ENCODE measurements at regions not wholly inside any gene's neighbourhood (a gene's known extent, or its start where the extent isn't known, plus 50 kb on each side); places are given as distances from the start of the nearest gene placed in this dataset.
A peak's percentile ranks its signal among the peaks of the same experiment; 100 is the strongest.

DNA sequence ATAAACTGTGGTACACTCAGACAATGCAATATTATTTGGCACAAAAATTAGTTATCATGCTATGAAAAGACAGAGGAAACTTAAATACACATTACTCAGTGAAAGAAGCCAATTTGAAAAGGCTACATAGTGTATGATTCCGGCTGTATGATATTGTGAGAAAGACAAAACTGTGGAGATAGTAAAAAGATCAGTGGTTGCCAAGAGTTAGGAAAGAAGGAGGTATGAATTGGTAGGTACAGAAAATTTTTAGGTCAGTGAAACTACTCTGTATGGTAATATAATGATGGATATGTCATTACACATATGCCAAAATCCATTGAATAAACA is 458.8 kb upstream of the CBLB start:
- peaks cover 0 to 10% (median 4%) of the 10 kb centered on the region in 5 experiments for H3K9me3 ChIP-seq (ENCODE audit: control extremely low read depth in 1 of 5, control insufficient read depth in 4 of 5, insufficient read depth in 2 of 5, low read depth in 1 of 5, low read length in 4 of 5)
- WGBS (ENCODE audit: insufficient coverage): no CpG with 5 or more reads among the region's 1 CpG
- no peaks in the 10 kb centered on the region for H3K36me3 ChIP-seq (ENCODE audit: control insufficient read depth in 4 of 4, insufficient read depth in 4 of 4, low read length in 3 of 4)
- ChIA-PET CTCF (no interaction called here), POLR2A (no interaction called here)
- H3K27ac ChIP-seq (ENCODE audit: insufficient read depth in 1 of 2, low read depth in 1 of 2, low read length in 2 of 2, poor library complexity in 1 of 2, severe bottlenecking in 2 of 2): no peak overlapping the region
- no peaks in the 10 kb centered on the region for H3K27me3 ChIP-seq (replicated peaks in 2 of 5; ENCODE audit: control insufficient read depth in 4 of 5, insufficient read depth in 5 of 5, low read length in 4 of 5)
- no peak overlapping the region for H3K4me3 ChIP-seq (ENCODE audit: control insufficient read depth in 1 of 7, extremely low read depth in 1 of 7, insufficient read depth in 4 of 7, low read depth in 2 of 7, low read length in 6 of 7)
- DNase-seq: no peak
- no peaks in the 10 kb centered on the region for H3K4me1 ChIP-seq (ENCODE audit: control extremely low read depth in 1 of 4, control insufficient read depth in 4 of 4, insufficient read depth in 4 of 4, low read length in 3 of 4)

GRCh38 chr3:106328224-106328623 is 459.4 kb upstream of the CBLB start:
- no peak for DNase-seq
- Histone ChIP-seq H3K36me3 (ENCODE audit: control insufficient read depth in 4 of 4, insufficient read depth in 4 of 4, low read length in 3 of 4) (no peaks in the 10 kb centered on the region), H3K4me1 (ENCODE audit: control extremely low read depth in 1 of 4, control insufficient read depth in 4 of 4, insufficient read depth in 4 of 4, low read length in 3 of 4) (no peaks in the 10 kb centered on the region), H3K27ac (ENCODE audit: insufficient read depth in 1 of 2, low read depth in 1 of 2, low read length in 2 of 2, poor library complexity in 1 of 2, severe bottlenecking in 2 of 2) (no peak overlapping the region), H3K27me3 (replicated peaks in 2 of 5; ENCODE audit: control insufficient read depth in 4 of 5, insufficient read depth in 5 of 5, low read length in 4 of 5) (no peaks in the 10 kb centered on the region), H3K4me3 (ENCODE audit: control insufficient read depth in 1 of 7, extremely low read depth in 1 of 7, insufficient read depth in 4 of 7, low read depth in 2 of 7, low read length in 6 of 7) (no peak overlapping the region), H3K9me3 (ENCODE audit: control extremely low read depth in 1 of 5, control insufficient read depth in 4 of 5, insufficient read depth in 2 of 5, low read depth in 1 of 5, low read length in 4 of 5) (peaks cover 0 to 10% (median 4%) of the 10 kb centered on the region in 5 experiments)
- ChIA-PET CTCF (no interaction called here), POLR2A (no interaction called here)
- WGBS (ENCODE audit: insufficient coverage): 100% methylated on average over 1 of the region's 2 CpGs

GRCh38 chr3:106329521-106329920 is 460.7 kb upstream of the CBLB start:
- peaks cover 0 to 3% (median 2%) of the 10 kb centered on the region in 5 experiments for H3K9me3 ChIP-seq (ENCODE audit: control extremely low read depth in 1 of 5, control insufficient read depth in 4 of 5, insufficient read depth in 2 of 5, low read depth in 1 of 5, low read length in 4 of 5)
- H3K36me3 ChIP-seq (ENCODE audit: control insufficient read depth in 4 of 4, insufficient read depth in 4 of 4, low read length in 3 of 4): no peaks in the 10 kb centered on the region
- no peaks in the 10 kb centered on the region for H3K27me3 ChIP-seq (replicated peaks in 2 of 5; ENCODE audit: control insufficient read depth in 4 of 5, insufficient read depth in 5 of 5, low read length in 4 of 5)
- no peak overlapping the region for H3K27ac ChIP-seq (ENCODE audit: insufficient read depth in 1 of 2, low read depth in 1 of 2, low read length in 2 of 2, poor library complexity in 1 of 2, severe bottlenecking in 2 of 2)
- ChIA-PET POLR2A (no interaction called here), CTCF (no interaction called here)
- H3K4me3 ChIP-seq (ENCODE audit: control insufficient read depth in 1 of 7, extremely low read depth in 1 of 7, insufficient read depth in 4 of 7, low read depth in 2 of 7, low read length in 6 of 7): no peak overlapping the region
- peaks cover 0 to 9% (median 6%) of the 10 kb centered on the region in 4 experiments for H3K4me1 ChIP-seq (ENCODE audit: control extremely low read depth in 1 of 4, control insufficient read depth in 4 of 4, insufficient read depth in 4 of 4, low read length in 3 of 4)
- no CpG with 5 or more reads among the region's 3 CpGs for WGBS (ENCODE audit: insufficient coverage)
- DNase-seq: no peak

GRCh38 chr3:106331636-106332035 is 462.8 kb upstream of the CBLB start:
- no peak for DNase-seq
- Histone ChIP-seq H3K27me3 (replicated peaks in 2 of 5; ENCODE audit: control insufficient read depth in 4 of 5, insufficient read depth in 5 of 5, low read length in 4 of 5) (no peaks in the 10 kb centered on the region), H3K36me3 (ENCODE audit: control insufficient read depth in 4 of 4, insufficient read depth in 4 of 4, low read length in 3 of 4) (no peaks in the 10 kb centered on the region), H3K27ac (ENCODE audit: insufficient read depth in 1 of 2, low read depth in 1 of 2, low read length in 2 of 2, poor library complexity in 1 of 2, severe bottlenecking in 2 of 2) (no peak overlapping the region), H3K4me3 (ENCODE audit: control insufficient read depth in 1 of 7, extremely low read depth in 1 of 7, insufficient read depth in 4 of 7, low read depth in 2 of 7, low read length in 6 of 7) (no peak overlapping the region), H3K9me3 (ENCODE audit: control extremely low read depth in 1 of 5, control insufficient read depth in 4 of 5, insufficient read depth in 2 of 5, low read depth in 1 of 5, low read length in 4 of 5) (peaks cover 0 to 1% (median 0%) of the 10 kb centered on the region in 5 experiments), H3K4me1 (ENCODE audit: control extremely low read depth in 1 of 4, control insufficient read depth in 4 of 4, insufficient read depth in 4 of 4, low read length in 3 of 4) (peaks cover 0 to 10% (median 8%) of the 10 kb centered on the region in 4 experiments)
- ChIA-PET POLR2A (no interaction called here), CTCF (interaction anchor here (1.2 kb wide), 1 partner anchor 278 kb away, joined by 3 read pairs; no protein-coding TSS in a partner anchor)

GRCh38 chr3:106332129-106332528 is 463.3 kb upstream of the CBLB start:
- Histone ChIP-seq H3K27me3 (replicated peaks in 2 of 5; ENCODE audit: control insufficient read depth in 4 of 5, insufficient read depth in 5 of 5, low read length in 4 of 5) (no peaks in the 10 kb centered on the region), H3K4me3 (ENCODE audit: control insufficient read depth in 1 of 7, extremely low read depth in 1 of 7, insufficient read depth in 4 of 7, low read depth in 2 of 7, low read length in 6 of 7) (no peak overlapping the region), H3K4me1 (ENCODE audit: control extremely low read depth in 1 of 4, control insufficient read depth in 4 of 4, insufficient read depth in 4 of 4, low read length in 3 of 4) (peaks cover 0 to 10% (median 8%) of the 10 kb centered on the region in 4 experiments), H3K27ac (ENCODE audit: insufficient read depth in 1 of 2, low read depth in 1 of 2, low read length in 2 of 2, poor library complexity in 1 of 2, severe bottlenecking in 2 of 2) (no peak overlapping the region), H3K9me3 (ENCODE audit: control extremely low read depth in 1 of 5, control insufficient read depth in 4 of 5, insufficient read depth in 2 of 5, low read depth in 1 of 5, low read length in 4 of 5) (peaks cover 0 to 1% (median 0%) of the 10 kb centered on the region in 5 experiments), H3K36me3 (ENCODE audit: control insufficient read depth in 4 of 4, insufficient read depth in 4 of 4, low read length in 3 of 4) (no peaks in the 10 kb centered on the region)
- no CpG with 5 or more reads among the region's 1 CpG for WGBS (ENCODE audit: insufficient coverage)
- POLR2A ChIA-PET: no interaction called here
- DNase-seq: no peak
- CTCF ChIA-PET: no interaction called here

GRCh38 chr3:106332884-106333283 is 464.1 kb upstream of the CBLB start:
- no peaks in the 10 kb centered on the region for H3K36me3 ChIP-seq (ENCODE audit: control insufficient read depth in 4 of 4, insufficient read depth in 4 of 4, low read length in 3 of 4)
- H3K27me3 ChIP-seq (replicated peaks in 2 of 5; ENCODE audit: control insufficient read depth in 4 of 5, insufficient read depth in 5 of 5, low read length in 4 of 5): no peaks in the 10 kb centered on the region
- CTCF ChIA-PET: no interaction called here
- H3K4me1 ChIP-seq (ENCODE audit: control extremely low read depth in 1 of 4, control insufficient read depth in 4 of 4, insufficient read depth in 4 of 4, low read length in 3 of 4): peaks cover 0 to 10% (median 8%) of the 10 kb centered on the region in 4 experiments
- peaks cover 0 to 1% (median 0%) of the 10 kb centered on the region in 5 experiments for H3K9me3 ChIP-seq (ENCODE audit: control extremely low read depth in 1 of 5, control insufficient read depth in 4 of 5, insufficient read depth in 2 of 5, low read depth in 1 of 5, low read length in 4 of 5)
- no CpG with 5 or more reads among the region's 2 CpGs for WGBS (ENCODE audit: insufficient coverage)
- H3K27ac ChIP-seq (ENCODE audit: insufficient read depth in 1 of 2, low read depth in 1 of 2, low read length in 2 of 2, poor library complexity in 1 of 2, severe bottlenecking in 2 of 2): no peak overlapping the region
- DNase-seq: no peak
- H3K4me3 ChIP-seq (ENCODE audit: control insufficient read depth in 1 of 7, extremely low read depth in 1 of 7, insufficient read depth in 4 of 7, low read depth in 2 of 7, low read length in 6 of 7): no peak overlapping the region
- POLR2A ChIA-PET: no interaction called here

DNA sequence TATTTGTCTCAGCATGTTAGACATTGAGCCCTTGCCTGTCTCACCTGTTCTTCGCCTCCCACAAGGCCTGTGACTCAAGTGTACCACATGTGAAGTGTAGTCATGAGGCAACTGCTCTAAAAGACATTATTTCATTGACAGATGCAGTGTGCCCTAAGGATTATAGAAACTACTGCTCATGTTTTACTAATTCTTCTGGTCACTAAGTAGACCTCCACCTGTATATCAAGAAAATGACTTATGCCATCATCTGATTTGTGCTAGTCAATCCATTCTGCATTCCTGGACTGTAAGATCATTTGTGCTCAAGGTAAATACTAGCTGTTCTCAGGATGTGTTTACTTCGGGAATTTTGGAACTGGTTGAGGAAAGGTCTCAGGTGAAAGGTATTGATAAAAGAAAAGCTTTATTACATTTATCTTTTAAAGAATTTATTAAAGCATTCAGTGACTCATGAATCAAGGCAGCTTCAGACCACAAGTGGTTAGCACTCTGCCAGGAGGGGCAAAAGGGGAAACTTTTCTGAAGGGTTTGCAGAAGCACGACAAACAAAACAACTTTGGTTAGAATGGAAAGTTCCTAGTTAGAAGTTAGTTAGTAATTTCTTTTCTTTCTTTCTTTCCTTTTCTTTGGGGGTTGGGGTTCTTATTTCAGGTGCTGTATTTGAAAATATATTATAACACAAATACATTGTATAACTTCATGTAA is 465.3 kb upstream of the CBLB start:
- 50% methylated on average over 2 of the region's 3 CpGs for WGBS (ENCODE audit: insufficient coverage)
- peaks cover 0 to 1% (median 0%) of the 10 kb centered on the region in 5 experiments for H3K9me3 ChIP-seq (ENCODE audit: control extremely low read depth in 1 of 5, control insufficient read depth in 4 of 5, insufficient read depth in 2 of 5, low read depth in 1 of 5, low read length in 4 of 5)
- H3K27ac ChIP-seq (ENCODE audit: insufficient read depth in 1 of 2, low read depth in 1 of 2, low read length in 2 of 2, poor library complexity in 1 of 2, severe bottlenecking in 2 of 2): no peak overlapping the region
- H3K4me3 ChIP-seq (ENCODE audit: control insufficient read depth in 1 of 7, extremely low read depth in 1 of 7, insufficient read depth in 4 of 7, low read depth in 2 of 7, low read length in 6 of 7): no peak overlapping the region
- POLR2A ChIA-PET: no interaction called here
- CTCF ChIA-PET: interaction anchor here (0.6 kb wide), 1 partner anchor 859 kb away, joined by 4 read pairs; no protein-coding TSS in a partner anchor
- peaks cover 3 to 12% (median 8%) of the 10 kb centered on the region in 4 experiments for H3K4me1 ChIP-seq (ENCODE audit: control extremely low read depth in 1 of 4, control insufficient read depth in 4 of 4, insufficient read depth in 4 of 4, low read length in 3 of 4)
- H3K27me3 ChIP-seq (replicated peaks in 2 of 5; ENCODE audit: control insufficient read depth in 4 of 5, insufficient read depth in 5 of 5, low read length in 4 of 5): no peaks in the 10 kb centered on the region
- peak; percentile 12 to 72 (median 67) for DNase-seq
- H3K36me3 ChIP-seq (ENCODE audit: control insufficient read depth in 4 of 4, insufficient read depth in 4 of 4, low read length in 3 of 4): no peaks in the 10 kb centered on the region

Measured in common myeloid progenitor, CD34-positive (primary cell).